HG02623 (cell line): ENCODE measurements at regions not wholly inside any gene's neighbourhood (a gene's known extent, or its start where the extent isn't known, plus 50 kb on each side); places are given as distances from the start of the nearest gene placed in this dataset.

Experiments
- ATAC-seq: cut with Tn5 transposase; IDR thresholded peaks from one replicate; pipeline ENCODE4 v1.9.1; 2021; ENCODE audit warnings: moderate library complexity; ENCODE audit not compliant: unreplicated experiment

- ATAC-seq = no peak
Observed at GRCh38 chr2:6443061-6443823, 422.5 kb downstream of the CMPK2 start.

GRCh38 chr2:6444514-6444913, 421.2 kb downstream of the CMPK2 start:
- ATAC-seq = no peak

- no peak for ATAC-seq
Observed at GRCh38 chr2:6445156-6445555, 420.6 kb downstream of the CMPK2 start.

GRCh38 chr2:6446938-6447608, 418.6 kb downstream of the CMPK2 start:
- ATAC-seq = no peak

GRCh38 chr2:6448893-6449292, 416.8 kb downstream of the CMPK2 start:
- no peak for ATAC-seq

- no peak for ATAC-seq
Observed at GRCh38 chr2:6449343-6449742, 416.4 kb downstream of the CMPK2 start.

- no peak for ATAC-seq
Observed at GRCh38 chr2:6452702-6453481, 412.8 kb downstream of the CMPK2 start.

- ATAC-seq = no peak
Observed at GRCh38 chr2:6454286-6454990, 411.3 kb downstream of the CMPK2 start.

GRCh38 chr2:6459138-6459537, 406.6 kb downstream of the CMPK2 start:
- no peak for ATAC-seq

- no peak for ATAC-seq
Observed at GRCh38 chr2:6470518-6470917, 395.2 kb downstream of the CMPK2 start.

- no peak for ATAC-seq
Observed at GRCh38 chr2:6471419-6471818, 394.3 kb downstream of the CMPK2 start.

- no peak for ATAC-seq
Observed at GRCh38 chr2:6474161-6475140, 391.3 kb downstream of the CMPK2 start.

- ATAC-seq = no peak
Observed at GRCh38 chr2:6475155-6475940, 390.4 kb downstream of the CMPK2 start.

- no peak for ATAC-seq
Observed at GRCh38 chr2:6480514-6480913, 385.2 kb downstream of the CMPK2 start.

GRCh38 chr2:6482256-6482655, 383.5 kb downstream of the CMPK2 start:
- no peak for ATAC-seq

- no peak for ATAC-seq
Observed at GRCh38 chr2:6487765-6488164, 377.9 kb downstream of the CMPK2 start.

- no peak for ATAC-seq
Observed at GRCh38 chr2:6492573-6492972, 373.1 kb downstream of the CMPK2 start.

GRCh38 chr2:6493266-6493665, 372.4 kb downstream of the CMPK2 start:
- no peak for ATAC-seq

- ATAC-seq = no peak
Observed at GRCh38 chr2:6493669-6494068, 372.0 kb downstream of the CMPK2 start.
